ENCODE measurements at regions not wholly inside any gene's neighbourhood (a gene's known extent, or its start where the extent isn't known, plus 50 kb on each side); places are given as distances from the start of the nearest gene placed in this dataset.

DNA sequence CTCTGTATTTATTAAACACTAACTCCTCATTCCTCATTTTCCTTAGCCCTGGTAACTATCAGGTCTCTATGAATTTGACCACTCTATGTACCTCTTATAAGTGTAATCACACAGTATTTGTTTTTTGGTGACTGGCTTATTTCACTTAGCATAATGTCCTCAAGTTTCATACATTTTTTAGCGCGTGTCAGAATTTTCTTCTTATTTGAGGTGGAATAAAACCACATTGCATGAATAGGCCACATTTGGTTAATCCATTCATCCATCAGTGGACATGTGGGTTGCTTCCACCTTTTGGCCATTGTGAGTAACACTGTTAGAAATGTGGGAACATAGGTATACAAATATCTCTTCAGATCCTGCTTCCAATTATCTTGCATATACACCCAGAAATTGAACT is 341.2 kb upstream of the BOD1L1 start:
- TF ChIP-seq, protein P1, sequence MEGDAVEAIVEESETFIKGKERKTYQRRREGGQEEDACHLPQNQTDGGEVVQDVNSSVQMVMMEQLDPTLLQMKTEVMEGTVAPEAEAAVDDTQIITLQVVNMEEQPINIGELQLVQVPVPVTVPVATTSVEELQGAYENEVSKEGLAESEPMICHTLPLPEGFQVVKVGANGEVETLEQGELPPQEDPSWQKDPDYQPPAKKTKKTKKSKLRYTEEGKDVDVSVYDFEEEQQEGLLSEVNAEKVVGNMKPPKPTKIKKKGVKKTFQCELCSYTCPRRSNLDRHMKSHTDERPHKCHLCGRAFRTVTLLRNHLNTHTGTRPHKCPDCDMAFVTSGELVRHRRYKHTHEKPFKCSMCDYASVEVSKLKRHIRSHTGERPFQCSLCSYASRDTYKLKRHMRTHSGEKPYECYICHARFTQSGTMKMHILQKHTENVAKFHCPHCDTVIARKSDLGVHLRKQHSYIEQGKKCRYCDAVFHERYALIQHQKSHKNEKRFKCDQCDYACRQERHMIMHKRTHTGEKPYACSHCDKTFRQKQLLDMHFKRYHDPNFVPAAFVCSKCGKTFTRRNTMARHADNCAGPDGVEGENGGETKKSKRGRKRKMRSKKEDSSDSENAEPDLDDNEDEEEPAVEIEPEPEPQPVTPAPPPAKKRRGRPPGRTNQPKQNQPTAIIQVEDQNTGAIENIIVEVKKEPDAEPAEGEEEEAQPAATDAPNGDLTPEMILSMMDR (IDR thresholded peaks at IDR 0.05) = no peak
- TF ChIP-seq EP300 (IDR thresholded peaks at IDR 0.05) = no peak

All from tibial nerve (tissue), 4 donors.